Sigmoid colon (tissue), 4 donors: ENCODE measurements at regions not wholly inside any gene's neighbourhood (a gene's known extent, or its start where the extent isn't known, plus 50 kb on each side); places are given as distances from the start of the nearest gene placed in this dataset.
"Not testable (repeated sequence)": the region's sequence is repeated elsewhere in the genome, so short reads cannot be mapped to it uniquely, and the experiment has no call there.

ENCODE experiments used
- EP300 ChIP-seq, 4 donors: sonication (generic); formaldehyde crosslinking; IDR thresholded peaks; one replicate each; pipeline ENCODE4 v1.6.1; 2017; ENCODE audit warnings: antibody characterized with exemption in 4 of 4
- POLR2A ChIP-seq, 2 donors: fragments of 450-650 bp; IDR thresholded peaks; one replicate each; pipeline ENCODE4 v1.6.1; 2016; ENCODE audit warnings: antibody characterized with exemption in 2 of 2, mild to moderate bottlenecking in 2 of 2, moderate library complexity in 2 of 2
- POLR2AphosphoS5 ChIP-seq, 4 donors: sonication (generic); formaldehyde crosslinking; IDR thresholded peaks; one replicate each; pipeline ENCODE4 v1.6.1; 2017; ENCODE audit warnings: antibody characterized with exemption in 4 of 4
- TF ChIP-seq, protein P1 (sequence below), 4 experiments: fragments of 450-650 bp in 3 of 4; fragments of 200-600 bp in 1 of 4; IDR thresholded peaks; one replicate each; pipeline ENCODE4 v1.5.1; 2016 to 2019; ENCODE audit warnings: antibody characterized with exemption in 4 of 4, mild to moderate bottlenecking in 3 of 4, moderate library complexity in 2 of 4

DNA sequence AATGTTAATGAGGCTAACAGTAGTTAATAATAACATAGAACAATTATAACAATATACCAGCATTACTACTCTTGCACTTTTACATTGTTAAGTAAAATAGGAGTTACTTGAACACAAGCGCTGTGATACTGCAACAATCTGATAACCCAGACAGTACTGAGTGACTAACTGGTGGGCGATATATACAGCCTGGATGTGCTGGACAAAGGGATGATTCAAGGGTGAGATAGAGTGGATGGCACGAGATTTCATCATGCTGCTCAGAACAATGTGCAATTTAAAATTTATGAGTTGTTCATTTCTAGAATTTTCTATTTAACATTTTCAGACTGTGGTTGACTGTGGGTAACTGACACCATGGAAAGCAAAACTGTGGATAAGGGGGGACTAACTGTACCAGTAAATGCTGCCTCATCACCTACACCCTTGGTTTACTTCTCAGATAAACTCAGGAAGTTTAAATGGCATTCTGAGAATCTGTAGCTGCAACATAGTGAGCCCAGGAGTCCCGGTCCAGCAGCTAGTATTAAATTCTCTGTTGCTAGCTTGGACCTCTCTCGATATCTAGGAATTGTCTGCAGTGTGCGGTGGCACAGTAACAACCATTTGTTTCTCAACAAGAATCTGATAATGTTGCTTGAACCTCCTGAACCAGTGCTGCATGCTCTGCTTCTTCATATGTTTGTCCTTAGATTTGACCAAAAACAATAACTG is 80.9 kb upstream of the SEC22B start:
- TF ChIP-seq, protein P1, sequence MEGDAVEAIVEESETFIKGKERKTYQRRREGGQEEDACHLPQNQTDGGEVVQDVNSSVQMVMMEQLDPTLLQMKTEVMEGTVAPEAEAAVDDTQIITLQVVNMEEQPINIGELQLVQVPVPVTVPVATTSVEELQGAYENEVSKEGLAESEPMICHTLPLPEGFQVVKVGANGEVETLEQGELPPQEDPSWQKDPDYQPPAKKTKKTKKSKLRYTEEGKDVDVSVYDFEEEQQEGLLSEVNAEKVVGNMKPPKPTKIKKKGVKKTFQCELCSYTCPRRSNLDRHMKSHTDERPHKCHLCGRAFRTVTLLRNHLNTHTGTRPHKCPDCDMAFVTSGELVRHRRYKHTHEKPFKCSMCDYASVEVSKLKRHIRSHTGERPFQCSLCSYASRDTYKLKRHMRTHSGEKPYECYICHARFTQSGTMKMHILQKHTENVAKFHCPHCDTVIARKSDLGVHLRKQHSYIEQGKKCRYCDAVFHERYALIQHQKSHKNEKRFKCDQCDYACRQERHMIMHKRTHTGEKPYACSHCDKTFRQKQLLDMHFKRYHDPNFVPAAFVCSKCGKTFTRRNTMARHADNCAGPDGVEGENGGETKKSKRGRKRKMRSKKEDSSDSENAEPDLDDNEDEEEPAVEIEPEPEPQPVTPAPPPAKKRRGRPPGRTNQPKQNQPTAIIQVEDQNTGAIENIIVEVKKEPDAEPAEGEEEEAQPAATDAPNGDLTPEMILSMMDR (IDR thresholded peaks at IDR 0.05) = not testable (repeated sequence)
- not testable (repeated sequence) for TF ChIP-seq POLR2AphosphoS5, POLR2A, EP300 (IDR thresholded peaks at IDR 0.05)
